ENCODE measurements at regions not wholly inside any gene's neighbourhood (a gene's known extent, or its start where the extent isn't known, plus 50 kb on each side); places are given as distances from the start of the nearest gene placed in this dataset.
A peak's percentile ranks its signal among the peaks of the same experiment; 100 is the strongest.
"Not testable (repeated sequence)": the region's sequence is repeated elsewhere in the genome, so short reads cannot be mapped to it uniquely, and the experiment has no call there.

- H3K9me3 Mint-ChIP-seq, H3K27me3 Mint-ChIP-seq, H3K36me3 Mint-ChIP-seq, H3K4me3 Mint-ChIP-seq, DNase-seq, POLR2A ChIA-PET, H3K27ac Mint-ChIP-seq, H3K4me1 Mint-ChIP-seq, ATAC-seq: not testable (repeated sequence)
These were observed 178.7 kb upstream of the KAZN start for GRCh38 chr1:14419778-14420218.

DNA sequence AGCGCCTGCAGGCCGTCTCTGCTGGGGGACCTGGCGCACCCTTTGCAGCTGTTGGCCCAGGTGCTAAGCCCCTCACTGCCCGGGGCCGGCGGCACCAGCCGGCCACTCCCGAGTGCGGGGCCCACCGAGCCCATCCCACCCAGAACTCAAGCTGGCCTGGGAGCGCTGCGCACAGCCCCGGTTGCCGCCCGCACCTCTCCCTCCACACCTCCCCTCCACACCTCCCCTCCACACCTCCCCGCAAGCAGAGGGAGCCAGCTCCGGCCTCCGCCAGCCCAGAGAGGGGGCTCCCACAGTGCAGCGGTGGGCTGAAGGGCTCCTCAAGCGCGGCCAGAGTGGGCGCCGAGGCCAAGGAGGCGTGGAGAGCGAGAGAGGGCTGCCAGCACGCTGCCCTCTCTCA lies 177.8 kb upstream of the KAZN start:
- Mint-ChIP-seq H3K4me3 (no peak overlapping the region), H3K27ac (no peak overlapping the region), H3K27me3 (peaks cover 0 to 7% (median 0%) of the 10 kb centered on the region in 5 donors), H3K36me3 (no peaks in the 10 kb centered on the region), H3K4me1 (no peaks in the 10 kb centered on the region), H3K9me3 (no peaks in the 10 kb centered on the region)
- no peak for DNase-seq
- no peak for ATAC-seq
- POLR2A ChIA-PET: no interaction called here

DNA sequence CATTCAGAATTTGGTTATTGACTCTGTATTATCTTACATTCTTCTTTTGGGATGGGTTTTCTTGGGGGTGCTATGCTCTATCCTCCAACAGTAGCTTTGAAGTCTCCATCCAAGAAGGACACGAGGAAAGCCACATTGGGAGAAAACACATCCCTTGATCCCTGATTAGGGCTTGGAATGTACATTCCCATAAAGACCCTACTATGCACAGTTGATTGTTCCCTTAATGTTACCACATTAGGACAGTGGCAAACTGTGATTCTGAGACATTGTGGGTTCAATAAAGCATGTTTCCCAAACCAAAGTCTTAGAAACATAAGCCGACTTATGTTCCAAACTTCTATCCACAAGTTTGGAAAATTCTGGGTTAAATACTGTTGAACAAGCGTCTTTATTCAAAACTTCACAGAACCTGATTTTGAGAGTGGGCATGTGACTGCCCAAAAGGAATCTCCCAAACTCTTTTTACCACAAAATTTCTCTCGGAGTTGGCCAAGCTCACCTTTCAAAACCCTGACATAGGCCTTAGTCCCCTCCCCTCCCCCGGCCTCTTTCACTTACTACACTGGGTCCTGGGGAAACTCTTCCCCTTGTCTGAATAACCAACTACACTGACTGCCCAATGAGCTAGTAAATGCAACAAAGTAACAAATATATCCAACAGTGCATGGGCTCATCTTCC lies 177.0 kb upstream of the KAZN start:
- ATAC-seq: no peak

GRCh38 chr1:14421977-14422609 lies 176.4 kb upstream of the KAZN start:
- Mint-ChIP-seq H3K4me1 (no peaks in the 10 kb centered on the region), H3K27me3 (peaks cover 0 to 7% (median 2%) of the 10 kb centered on the region in 5 donors), H3K36me3 (no peaks in the 10 kb centered on the region), H3K27ac (no peak overlapping the region), H3K9me3 (peaks cover 0 to 2% (median 0%) of the 10 kb centered on the region in 9 donors), H3K4me3 (no peak overlapping the region)
- ATAC-seq (no peak), DNase-seq (no peak)
- POLR2A ChIA-PET: no interaction called here

More for the DNA sequence above, 177.0 kb upstream of the KAZN start:
- Mint-ChIP-seq H3K9me3 (peaks cover 0 to 2% (median 0%) of the 10 kb centered on the region in 9 donors), H3K4me1 (no peaks in the 10 kb centered on the region), H3K27me3 (peaks cover 0 to 7% (median 2%) of the 10 kb centered on the region in 5 donors), H3K27ac (no peak overlapping the region), H3K36me3 (no peaks in the 10 kb centered on the region), H3K4me3 (no peak overlapping the region)
- DNase-seq: no peak
- POLR2A ChIA-PET: no interaction called here

GRCh38 chr1:14424325-14425002 lies 174.0 kb upstream of the KAZN start:
- H3K9me3 Mint-ChIP-seq: peaks cover 0 to 2% (median 0%) of the 10 kb centered on the region in 9 donors
- no peak overlapping the region for H3K27ac Mint-ChIP-seq
- DNase-seq (no peak), ATAC-seq (no peak)
- POLR2A ChIA-PET: no interaction called here
- H3K27me3 Mint-ChIP-seq: peaks cover 2 to 7% (median 3%) of the 10 kb centered on the region in 5 donors
- no peaks in the 10 kb centered on the region for H3K36me3 Mint-ChIP-seq
- no peak overlapping the region for H3K4me3 Mint-ChIP-seq
- H3K4me1 Mint-ChIP-seq: no peaks in the 10 kb centered on the region

DNA sequence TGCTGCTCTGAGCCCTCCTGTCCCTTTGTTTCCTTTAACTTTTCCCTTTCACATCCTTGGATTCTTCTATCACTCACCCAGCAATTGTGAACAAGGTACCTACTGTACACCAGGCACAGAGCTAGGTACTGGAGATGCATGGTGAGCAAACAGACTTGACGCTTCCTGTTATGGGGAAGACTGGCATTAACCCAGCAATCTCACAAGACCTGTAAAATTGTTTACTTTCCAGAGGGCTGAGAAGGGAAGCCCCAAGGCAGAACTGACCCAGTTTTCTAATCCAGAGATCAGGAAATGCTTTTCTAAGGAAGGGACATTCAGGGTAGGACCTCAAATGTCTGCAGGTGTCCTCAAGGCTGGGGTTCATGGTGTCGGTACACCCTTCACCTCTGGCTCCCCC lies 171.6 kb upstream of the KAZN start:
- no peak for ATAC-seq
- DNase-seq: no peak
- H3K27ac Mint-ChIP-seq: no peak overlapping the region
- peaks cover 4 to 22% (median 5%) of the 10 kb centered on the region in 5 donors for H3K27me3 Mint-ChIP-seq
- no peaks in the 10 kb centered on the region for H3K4me1 Mint-ChIP-seq
- no peak overlapping the region for H3K4me3 Mint-ChIP-seq
- H3K36me3 Mint-ChIP-seq: no peaks in the 10 kb centered on the region
- peaks cover 0 to 2% (median 0%) of the 10 kb centered on the region in 9 donors for H3K9me3 Mint-ChIP-seq
- POLR2A ChIA-PET: no interaction called here

GRCh38 chr1:14429577-14429976 lies 168.9 kb upstream of the KAZN start:
- peaks cover 4 to 29% (median 13%) of the 10 kb centered on the region in 5 donors for H3K27me3 Mint-ChIP-seq
- DNase-seq: no peak
- no peak for ATAC-seq
- no peak overlapping the region for H3K4me3 Mint-ChIP-seq
- no peak overlapping the region for H3K27ac Mint-ChIP-seq
- POLR2A ChIA-PET: no interaction called here
- H3K36me3 Mint-ChIP-seq: no peaks in the 10 kb centered on the region
- H3K9me3 Mint-ChIP-seq: peaks cover 0 to 12% (median 0%) of the 10 kb centered on the region in 9 donors
- H3K4me1 Mint-ChIP-seq: no peaks in the 10 kb centered on the region

GRCh38 chr1:14432728-14433127 lies 165.8 kb upstream of the KAZN start:
- POLR2A ChIA-PET, DNase-seq, H3K36me3 Mint-ChIP-seq, H3K4me3 Mint-ChIP-seq, ATAC-seq, H3K4me1 Mint-ChIP-seq: not testable (repeated sequence)
- peak overlapping the region in 1 of 10 donors; percentile 15 for H3K27ac Mint-ChIP-seq
- peaks cover 0 to 12% (median 0%) of the 10 kb centered on the region in 9 donors for H3K9me3 Mint-ChIP-seq
- peaks cover 4 to 29% (median 9%) of the 10 kb centered on the region in 5 donors for H3K27me3 Mint-ChIP-seq

DNA sequence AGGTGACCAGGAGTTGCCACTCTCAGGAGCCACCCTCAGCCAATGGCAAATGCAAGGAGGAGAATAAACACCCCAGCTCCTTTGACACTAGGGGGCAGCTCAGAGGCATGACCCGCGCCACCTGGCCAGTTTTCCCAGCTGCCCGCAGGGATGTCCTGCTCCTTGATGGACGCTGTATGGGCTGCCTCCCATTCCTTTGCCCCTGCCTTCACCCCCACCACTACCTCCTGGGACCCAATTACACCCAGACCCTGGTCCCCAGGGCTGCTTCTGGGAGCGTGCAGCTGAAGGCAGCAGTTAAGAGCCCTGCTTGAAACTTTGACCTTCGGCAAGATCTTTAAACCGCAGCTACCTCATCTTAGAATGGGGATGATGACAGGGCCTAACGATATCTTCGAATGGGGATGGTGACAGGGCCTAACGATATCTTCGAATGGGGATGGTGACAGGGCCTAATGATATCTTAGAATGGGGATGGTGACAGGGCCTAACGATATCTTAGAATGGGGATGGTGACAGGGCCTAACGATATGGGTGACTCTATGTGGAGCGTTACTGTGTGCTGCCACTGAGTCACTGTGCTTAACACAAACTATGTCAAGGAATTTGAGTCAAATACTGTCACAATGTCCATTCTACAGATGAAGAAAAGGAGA lies 163.0 kb upstream of the KAZN start:
- POLR2A ChIA-PET: no interaction called here

GRCh38 chr1:14437417-14437918 lies 161.0 kb upstream of the KAZN start:
- no peak overlapping the region for H3K4me3 Mint-ChIP-seq
- H3K4me1 Mint-ChIP-seq: no peaks in the 10 kb centered on the region
- no peaks in the 10 kb centered on the region for H3K36me3 Mint-ChIP-seq
- POLR2A ChIA-PET: no interaction called here
- no peak overlapping the region for H3K27ac Mint-ChIP-seq
- H3K27me3 Mint-ChIP-seq: peaks cover 2 to 15% (median 8%) of the 10 kb centered on the region in 5 donors
- peaks cover 0 to 11% (median 0%) of the 10 kb centered on the region in 9 donors for H3K9me3 Mint-ChIP-seq
- ATAC-seq: no peak
- DNase-seq: no peak

More for the DNA sequence above, 163.0 kb upstream of the KAZN start:
- Mint-ChIP-seq H3K4me3 (no peak overlapping the region), H3K27ac (no peak overlapping the region), H3K9me3 (peaks cover 0 to 12% (median 0%) of the 10 kb centered on the region in 9 donors), H3K27me3 (peaks cover 2 to 23% (median 8%) of the 10 kb centered on the region in 5 donors), H3K4me1 (no peaks in the 10 kb centered on the region), H3K36me3 (no peaks in the 10 kb centered on the region)
- DNase-seq: no peak
- ATAC-seq: no peak

DNA sequence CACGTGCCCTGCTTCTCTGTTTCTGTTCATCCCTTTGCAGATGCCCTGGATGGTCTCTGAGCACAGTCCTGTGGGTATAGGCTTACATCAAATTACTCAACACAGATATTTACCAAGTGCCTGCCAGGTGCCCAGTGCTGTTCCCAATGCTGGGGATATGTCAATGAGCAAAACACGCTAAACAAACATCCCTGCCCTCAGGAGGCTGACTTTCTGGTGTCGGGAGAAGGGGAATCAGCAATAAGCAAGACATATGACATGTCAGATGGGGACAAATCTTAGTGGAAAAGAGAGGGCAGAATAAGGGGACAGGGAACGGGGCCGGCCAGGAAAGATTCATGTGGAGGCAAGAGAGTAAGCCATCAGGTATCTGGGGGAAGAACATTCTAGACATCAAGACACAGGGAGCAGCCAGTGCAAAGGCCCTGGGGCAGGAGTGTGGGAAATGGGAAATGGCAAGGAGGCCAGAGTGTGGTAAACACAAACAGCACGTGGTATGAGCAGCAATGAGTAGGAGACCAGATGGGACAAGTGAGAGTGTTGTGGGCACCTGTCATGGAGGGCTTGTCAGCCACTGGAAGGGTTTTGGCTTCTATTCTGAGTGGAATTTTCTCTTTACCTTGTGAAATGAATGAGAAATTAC lies 160.2 kb upstream of the KAZN start:
- no peaks in the 10 kb centered on the region for H3K36me3 Mint-ChIP-seq
- H3K27me3 Mint-ChIP-seq: peaks cover 0 to 8% (median 5%) of the 10 kb centered on the region in 5 donors
- no peaks in the 10 kb centered on the region for H3K4me1 Mint-ChIP-seq
- H3K27ac Mint-ChIP-seq: no peak overlapping the region
- DNase-seq (no peak), ATAC-seq (no peak)
- peaks cover 0 to 3% (median 0%) of the 10 kb centered on the region in 9 donors for H3K9me3 Mint-ChIP-seq
- POLR2A ChIA-PET: no interaction called here
- H3K4me3 Mint-ChIP-seq: no peak overlapping the region

- Mint-ChIP-seq H3K4me1 (no peaks in the 10 kb centered on the region), H3K9me3 (no peaks in the 10 kb centered on the region), H3K27ac (no peak overlapping the region), H3K36me3 (no peaks in the 10 kb centered on the region), H3K4me3 (no peak overlapping the region), H3K27me3 (peaks cover 0 to 9% (median 0%) of the 10 kb centered on the region in 5 donors)
- DNase-seq: no peak
- ATAC-seq: no peak
- POLR2A ChIA-PET: no interaction called here
These were observed 159.5 kb upstream of the KAZN start for GRCh38 chr1:14439015-14439414.

All from naive thymus-derived CD8-positive, alpha-beta T cell (primary cell).